Immature natural killer cell (primary cell): ENCODE measurements at regions not wholly inside any gene's neighbourhood (a gene's known extent, or its start where the extent isn't known, plus 50 kb on each side); places are given as distances from the start of the nearest gene placed in this dataset.

ENCODE experiments used
- DNase-seq, 3 donors: peaks; one replicate each; pipeline ENCODE4 v3.0.0; 2022; ENCODE audit warnings: mixed read lengths in 1 of 3
- H3K27ac Mint-ChIP-seq, 6 donors: one replicate each; pipeline ENCODE4 v1.8.0; 2020; ENCODE audit warnings: mixed read lengths in 6 of 6, mild to moderate bottlenecking in 5 of 6, inconsistent platforms in 4 of 6, moderate library complexity in 3 of 6
- H3K27me3 Mint-ChIP-seq, 3 donors: one replicate each; pipeline ENCODE4 v1.8.0; 2020 to 2021; ENCODE audit warnings: low read depth in 3 of 3, mild to moderate bottlenecking in 3 of 3, mixed read lengths in 3 of 3, moderate library complexity in 3 of 3, inconsistent platforms in 1 of 3
- H3K36me3 Mint-ChIP-seq, 3 donors: one replicate each; pipeline ENCODE4 v1.8.0; 2020; ENCODE audit warnings: mixed read lengths in 3 of 3, inconsistent platforms in 2 of 3, mild to moderate bottlenecking in 2 of 3
- H3K4me1 Mint-ChIP-seq, 2 donors: one replicate each; pipeline ENCODE4 v1.8.0; 2020; ENCODE audit warnings: inconsistent platforms in 2 of 2, mild to moderate bottlenecking in 2 of 2, mixed read lengths in 2 of 2, moderate library complexity in 1 of 2
- H3K4me3 Mint-ChIP-seq, 5 donors: one replicate each; pipeline ENCODE4 v1.8.0; 2020; ENCODE audit warnings: mild to moderate bottlenecking in 5 of 5, mixed read lengths in 5 of 5, inconsistent platforms in 3 of 5, moderate library complexity in 3 of 5
- H3K9me3 Mint-ChIP-seq, 6 donors: one replicate each; pipeline ENCODE4 v1.8.0; 2020; ENCODE audit warnings: mild to moderate bottlenecking in 6 of 6, mixed read lengths in 6 of 6, inconsistent platforms in 4 of 6, moderate library complexity in 3 of 6

- Mint-ChIP-seq H3K27me3 (peaks cover 5 to 17% (median 5%) of the 10 kb centered on the region in 3 donors), H3K4me1 (no peaks in the 10 kb centered on the region), H3K27ac (no peak overlapping the region), H3K9me3 (peaks cover 0 to 14% (median 2%) of the 10 kb centered on the region in 6 donors), H3K36me3 (no peaks in the 10 kb centered on the region), H3K4me3 (no peak overlapping the region)
- no peak for DNase-seq
Observed at GRCh38 chr16:73549984-73550631, 502.2 kb upstream of the ZFHX3 start.

DNA sequence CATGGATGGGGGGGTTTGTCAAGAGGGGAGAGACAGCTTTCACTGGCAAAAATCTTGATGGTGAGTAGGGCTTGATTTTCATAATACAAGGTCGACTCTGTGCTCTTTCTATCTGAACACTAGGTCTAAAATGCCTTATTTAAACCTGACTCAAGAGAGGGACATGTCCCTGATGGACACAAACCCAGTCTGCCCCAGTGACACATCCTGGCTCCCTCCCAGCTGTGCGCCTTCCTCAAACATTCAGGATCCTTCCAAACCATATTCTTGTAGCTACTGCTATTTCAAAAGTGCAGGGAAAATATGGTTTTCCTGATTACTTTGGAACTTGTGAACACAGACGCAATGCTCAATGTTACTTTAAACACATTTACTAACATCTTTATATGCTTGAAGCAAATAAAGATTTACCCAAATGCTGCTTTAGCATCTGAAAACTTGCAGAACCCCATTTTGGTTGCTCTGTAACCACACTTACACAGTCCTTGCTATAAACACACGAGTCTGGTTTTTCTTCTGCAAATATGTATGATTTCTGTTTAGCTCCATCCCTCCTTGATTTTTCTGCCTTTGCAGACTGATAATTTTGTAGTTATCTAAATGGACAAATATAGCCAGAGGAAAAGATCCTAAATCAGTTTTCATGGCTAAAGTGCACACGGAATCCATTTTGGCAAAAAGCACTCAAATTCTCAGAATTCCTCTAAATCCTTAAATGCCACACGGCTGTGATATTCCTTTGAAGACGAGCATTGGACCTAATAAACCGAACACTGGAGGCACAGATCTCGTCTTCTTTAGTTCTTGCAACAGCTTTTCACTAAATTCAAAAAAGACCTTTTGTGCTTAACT, 499.9 kb upstream of the ZFHX3 start:
- no peak for DNase-seq
- H3K36me3 Mint-ChIP-seq = no peaks in the 10 kb centered on the region
- no peaks in the 10 kb centered on the region for H3K4me1 Mint-ChIP-seq
- peaks cover 7 to 24% (median 12%) of the 10 kb centered on the region in 3 donors for H3K27me3 Mint-ChIP-seq
- H3K4me3 Mint-ChIP-seq = no peak overlapping the region
- H3K9me3 Mint-ChIP-seq = peaks cover 0 to 22% (median 2%) of the 10 kb centered on the region in 6 donors
- H3K27ac Mint-ChIP-seq = no peak overlapping the region

- no peak for DNase-seq
- H3K4me1 Mint-ChIP-seq = no peaks in the 10 kb centered on the region
- no peak overlapping the region for H3K27ac Mint-ChIP-seq
- H3K4me3 Mint-ChIP-seq = no peak overlapping the region
- H3K36me3 Mint-ChIP-seq = no peaks in the 10 kb centered on the region
- H3K27me3 Mint-ChIP-seq = peaks cover 7 to 24% (median 11%) of the 10 kb centered on the region in 3 donors
- H3K9me3 Mint-ChIP-seq = peaks cover 1 to 19% (median 2%) of the 10 kb centered on the region in 6 donors
Observed at GRCh38 chr16:73546341-73546845, 498.5 kb upstream of the ZFHX3 start.

GRCh38 chr16:73545755-73546154, 497.8 kb upstream of the ZFHX3 start:
- DNase-seq = no peak
- Mint-ChIP-seq H3K4me3 (no peak overlapping the region), H3K4me1 (no peaks in the 10 kb centered on the region), H3K27me3 (peaks cover 7 to 25% (median 11%) of the 10 kb centered on the region in 3 donors), H3K36me3 (no peaks in the 10 kb centered on the region), H3K27ac (no peak overlapping the region), H3K9me3 (peaks cover 1 to 19% (median 2%) of the 10 kb centered on the region in 6 donors)

DNA sequence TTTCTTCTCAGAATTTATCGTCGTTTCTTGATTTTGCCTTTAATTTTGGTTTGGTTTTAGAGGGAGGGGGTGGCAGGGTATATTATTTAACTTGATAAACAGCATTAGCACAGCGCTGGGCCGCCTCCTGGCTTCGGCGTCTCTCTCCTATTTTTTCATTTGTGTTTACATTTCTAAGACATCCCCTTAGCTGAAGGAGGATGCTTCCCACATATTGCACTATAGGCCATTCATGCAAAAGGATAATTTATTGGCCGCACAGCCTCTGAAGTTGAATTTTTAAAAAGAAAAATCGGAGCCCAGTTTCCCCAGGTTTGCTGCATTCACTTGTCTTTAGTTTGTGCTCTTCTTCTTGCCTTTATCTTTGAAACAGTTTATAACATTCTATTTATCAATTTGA, 497.4 kb upstream of the ZFHX3 start:
- H3K4me3 Mint-ChIP-seq = no peak overlapping the region
- peaks cover 7 to 24% (median 11%) of the 10 kb centered on the region in 3 donors for H3K27me3 Mint-ChIP-seq
- H3K36me3 Mint-ChIP-seq = no peaks in the 10 kb centered on the region
- no peak overlapping the region for H3K27ac Mint-ChIP-seq
- H3K4me1 Mint-ChIP-seq = no peaks in the 10 kb centered on the region
- peaks cover 1 to 19% (median 2%) of the 10 kb centered on the region in 6 donors for H3K9me3 Mint-ChIP-seq
- no peak for DNase-seq

DNA sequence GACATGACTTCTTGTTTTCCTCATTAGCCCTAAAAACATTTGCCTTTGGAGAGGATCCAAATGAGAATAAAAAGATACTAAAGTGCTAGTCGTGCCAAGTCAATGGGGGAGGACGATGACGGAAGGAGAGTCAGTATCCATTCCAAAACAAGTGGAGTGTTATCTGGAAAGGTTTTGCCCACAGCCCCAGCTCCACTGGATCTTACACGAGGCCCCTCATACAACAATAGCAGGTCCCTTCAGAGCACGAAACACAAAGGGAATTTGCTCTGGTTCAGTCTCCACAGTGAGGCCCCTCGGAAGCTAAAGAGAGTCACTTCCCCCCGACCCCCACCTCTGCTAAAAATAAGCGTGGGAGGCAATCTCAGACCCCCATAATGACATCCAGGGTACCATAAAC, 496.9 kb upstream of the ZFHX3 start:
- Mint-ChIP-seq H3K9me3 (peaks cover 1 to 19% (median 2%) of the 10 kb centered on the region in 6 donors), H3K36me3 (no peaks in the 10 kb centered on the region), H3K4me1 (no peaks in the 10 kb centered on the region), H3K27me3 (peaks cover 7 to 23% (median 11%) of the 10 kb centered on the region in 3 donors), H3K27ac (no peak overlapping the region), H3K4me3 (no peak overlapping the region)
- DNase-seq = no peak

- H3K9me3 Mint-ChIP-seq = peaks cover 1 to 19% (median 2%) of the 10 kb centered on the region in 6 donors
- peaks cover 7 to 21% (median 11%) of the 10 kb centered on the region in 3 donors for H3K27me3 Mint-ChIP-seq
- no peaks in the 10 kb centered on the region for H3K36me3 Mint-ChIP-seq
- H3K4me3 Mint-ChIP-seq = no peak overlapping the region
- no peak overlapping the region for H3K27ac Mint-ChIP-seq
- no peak for DNase-seq
- no peaks in the 10 kb centered on the region for H3K4me1 Mint-ChIP-seq
Observed at GRCh38 chr16:73543970-73544599, 496.2 kb upstream of the ZFHX3 start.

DNA sequence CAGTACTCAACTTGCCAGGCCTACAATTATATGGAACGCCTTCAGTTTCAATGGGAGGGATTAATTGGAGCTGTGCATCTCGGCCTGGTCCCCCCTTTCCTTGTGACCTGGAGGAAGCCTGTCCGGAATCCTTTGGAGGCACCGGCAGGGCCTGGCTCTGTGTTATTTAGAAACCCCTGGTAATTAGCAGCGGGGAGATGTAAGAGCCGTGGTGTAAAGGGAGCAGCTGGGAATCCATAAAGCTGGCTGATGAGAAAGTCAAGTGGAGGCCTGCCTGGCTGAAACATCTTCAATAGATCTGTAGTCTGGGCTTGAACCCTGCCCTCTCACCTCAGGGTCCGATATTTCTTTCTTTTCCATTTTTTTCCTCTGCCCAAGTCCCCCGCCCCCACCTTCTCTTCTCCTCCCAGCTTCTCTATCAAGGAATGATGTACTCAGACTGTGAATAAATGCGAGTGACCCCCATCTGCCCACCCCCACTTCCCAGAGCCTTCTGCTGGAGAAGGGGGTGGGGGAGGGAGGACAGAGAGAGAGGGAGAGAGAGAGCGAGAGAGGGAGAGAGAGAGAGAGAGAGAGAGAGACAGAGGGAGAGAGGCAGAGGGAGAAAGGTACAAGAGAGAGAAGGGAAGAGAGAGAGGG, 495.5 kb upstream of the ZFHX3 start:
- DNase-seq = no peak
- peaks cover 7 to 21% (median 11%) of the 10 kb centered on the region in 3 donors for H3K27me3 Mint-ChIP-seq
- peaks cover 1 to 19% (median 2%) of the 10 kb centered on the region in 6 donors for H3K9me3 Mint-ChIP-seq
- no peaks in the 10 kb centered on the region for H3K4me1 Mint-ChIP-seq
- H3K4me3 Mint-ChIP-seq = no peak overlapping the region
- H3K27ac Mint-ChIP-seq = no peak overlapping the region
- no peaks in the 10 kb centered on the region for H3K36me3 Mint-ChIP-seq

DNA sequence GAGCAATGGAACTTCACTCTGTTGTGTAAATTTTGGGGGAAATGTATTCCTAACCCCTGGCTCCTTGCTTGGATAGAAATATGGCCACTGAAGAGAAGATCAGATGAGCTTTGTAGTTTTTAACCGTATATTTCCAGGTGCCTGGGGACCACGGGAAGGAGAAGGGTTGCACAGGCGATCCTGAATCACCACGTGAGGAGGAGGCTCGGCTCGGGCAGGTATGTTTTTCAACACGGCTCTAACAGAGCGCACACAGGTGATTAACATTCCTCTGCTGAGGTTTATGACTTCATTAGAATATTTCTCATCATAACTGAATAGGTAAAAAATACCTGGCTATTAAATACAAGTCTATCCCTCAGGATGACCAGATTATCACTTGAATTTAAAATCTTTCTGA, 495.0 kb upstream of the ZFHX3 start:
- Mint-ChIP-seq H3K4me1 (no peaks in the 10 kb centered on the region), H3K27me3 (peaks cover 7 to 21% (median 11%) of the 10 kb centered on the region in 3 donors), H3K4me3 (no peak overlapping the region), H3K27ac (no peak overlapping the region), H3K9me3 (peaks cover under 1 to 19% (median 2%) of the 10 kb centered on the region in 6 donors), H3K36me3 (no peaks in the 10 kb centered on the region)
- DNase-seq = no peak

GRCh38 chr16:73537921-73538320, 490.0 kb upstream of the ZFHX3 start:
- Mint-ChIP-seq H3K27ac (no peak overlapping the region), H3K36me3 (no peaks in the 10 kb centered on the region), H3K27me3 (peaks cover 0 to 2% (median 2%) of the 10 kb centered on the region in 3 donors), H3K4me1 (no peaks in the 10 kb centered on the region), H3K4me3 (no peak overlapping the region), H3K9me3 (peaks cover 0 to 9% (median under 1%) of the 10 kb centered on the region in 6 donors)
- DNase-seq = no peak

- Mint-ChIP-seq H3K27ac (no peak overlapping the region), H3K9me3 (peaks cover 0 to 9% (median under 1%) of the 10 kb centered on the region in 6 donors), H3K4me3 (no peak overlapping the region), H3K27me3 (peaks cover 2% of the 10 kb centered on the region in 3 donors), H3K4me1 (no peaks in the 10 kb centered on the region), H3K36me3 (no peaks in the 10 kb centered on the region)
- DNase-seq = no peak
Observed at GRCh38 chr16:73536931-73537330, 489.0 kb upstream of the ZFHX3 start.

DNA sequence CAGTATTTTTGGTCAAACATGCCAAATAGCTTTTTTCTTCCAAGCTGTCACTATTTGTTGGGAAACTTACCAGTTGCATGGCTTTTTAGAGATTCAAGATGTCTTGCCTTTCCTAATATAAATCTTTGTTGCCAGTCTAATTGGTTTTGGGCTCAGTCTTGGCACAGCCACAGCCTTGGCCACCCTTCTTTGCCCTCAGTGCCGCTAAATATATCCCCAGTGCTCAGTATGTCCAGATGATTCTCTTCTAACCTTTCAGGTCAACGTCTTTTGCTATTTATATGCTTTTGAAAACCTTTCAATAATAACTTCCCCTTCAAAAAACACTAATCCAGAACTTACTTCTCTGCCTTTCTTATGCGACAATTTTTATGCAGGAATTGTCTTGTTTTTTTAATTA, 483.1 kb upstream of the ZFHX3 start:
- Mint-ChIP-seq H3K27ac (no peak overlapping the region), H3K36me3 (no peaks in the 10 kb centered on the region), H3K27me3 (peaks cover 0 to 4% (median 2%) of the 10 kb centered on the region in 3 donors), H3K9me3 (peaks cover 0 to 19% (median under 1%) of the 10 kb centered on the region in 6 donors), H3K4me3 (no peak overlapping the region), H3K4me1 (no peaks in the 10 kb centered on the region)
- DNase-seq = no peak

DNA sequence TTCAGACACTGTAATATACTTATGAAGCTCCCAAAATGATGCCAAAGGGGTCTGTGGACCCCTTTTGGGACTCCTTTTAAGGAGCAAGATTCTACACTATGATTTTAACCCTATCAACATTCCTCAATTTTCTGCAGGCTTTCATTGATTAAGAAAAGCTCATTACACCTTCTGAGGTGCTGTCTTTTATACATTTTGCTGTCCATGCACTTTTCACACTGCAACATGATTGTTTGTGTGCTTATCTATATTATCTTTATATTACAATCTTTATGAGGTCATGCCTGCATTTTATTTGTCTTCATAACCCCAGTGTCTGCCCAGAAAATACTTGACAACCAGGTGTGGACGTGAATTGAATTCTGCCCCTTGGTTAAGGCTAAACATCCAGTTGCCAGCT, 482.6 kb upstream of the ZFHX3 start:
- Mint-ChIP-seq H3K4me3 (no peak overlapping the region), H3K27ac (no peak overlapping the region), H3K27me3 (peaks cover 0 to 5% (median 4%) of the 10 kb centered on the region in 3 donors), H3K4me1 (no peaks in the 10 kb centered on the region), H3K9me3 (peaks cover 0 to 19% (median under 1%) of the 10 kb centered on the region in 6 donors), H3K36me3 (no peaks in the 10 kb centered on the region)
- DNase-seq = no peak
